ENCODE measurements at regions not wholly inside any gene's neighbourhood (a gene's known extent, or its start where the extent isn't known, plus 50 kb on each side); places are given as distances from the start of the nearest gene placed in this dataset.
A peak's percentile ranks its signal among the peaks of the same experiment; 100 is the strongest.
"Not testable (repeated sequence)": the region's sequence is repeated elsewhere in the genome, so short reads cannot be mapped to it uniquely, and the experiment has no call there.

DNA sequence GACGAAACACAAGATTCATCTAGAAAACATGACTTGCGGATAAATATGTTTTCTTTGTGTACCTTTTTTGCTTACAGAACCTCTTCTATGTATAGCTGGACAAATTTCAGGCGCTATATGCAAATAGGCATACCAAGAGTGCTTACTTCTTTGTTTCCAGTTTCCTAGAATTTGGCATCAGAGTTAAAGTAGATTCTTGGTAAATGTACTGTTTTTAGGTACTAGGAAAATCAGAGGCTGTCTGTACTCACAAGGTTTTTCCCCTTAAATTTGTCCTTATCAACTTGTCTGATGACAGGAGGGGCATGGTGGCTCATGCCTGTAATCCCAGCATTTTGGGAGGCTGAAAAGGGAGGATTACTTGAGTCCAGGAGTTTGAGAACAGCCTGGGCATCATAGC lies 124.9 kb upstream of the TMEM170B start:
- DNase-seq (ENCODE audit: low read depth, low spot score) = no peak
- H3K27ac ChIP-seq = no peak overlapping the region

GRCh38 chr6:11412011-11412424 lies 125.5 kb upstream of the TMEM170B start:
- no peak for DNase-seq (ENCODE audit: low read depth, low spot score)

GRCh38 chr6:11411593-11411992 lies 126.0 kb upstream of the TMEM170B start:
- H3K27ac ChIP-seq = no peak overlapping the region
- DNase-seq (ENCODE audit: low read depth, low spot score) = no peak

More at GRCh38 chr6:11412011-11412424, 125.5 kb upstream of the TMEM170B start:
- no peak overlapping the region for H3K27ac ChIP-seq

DNA sequence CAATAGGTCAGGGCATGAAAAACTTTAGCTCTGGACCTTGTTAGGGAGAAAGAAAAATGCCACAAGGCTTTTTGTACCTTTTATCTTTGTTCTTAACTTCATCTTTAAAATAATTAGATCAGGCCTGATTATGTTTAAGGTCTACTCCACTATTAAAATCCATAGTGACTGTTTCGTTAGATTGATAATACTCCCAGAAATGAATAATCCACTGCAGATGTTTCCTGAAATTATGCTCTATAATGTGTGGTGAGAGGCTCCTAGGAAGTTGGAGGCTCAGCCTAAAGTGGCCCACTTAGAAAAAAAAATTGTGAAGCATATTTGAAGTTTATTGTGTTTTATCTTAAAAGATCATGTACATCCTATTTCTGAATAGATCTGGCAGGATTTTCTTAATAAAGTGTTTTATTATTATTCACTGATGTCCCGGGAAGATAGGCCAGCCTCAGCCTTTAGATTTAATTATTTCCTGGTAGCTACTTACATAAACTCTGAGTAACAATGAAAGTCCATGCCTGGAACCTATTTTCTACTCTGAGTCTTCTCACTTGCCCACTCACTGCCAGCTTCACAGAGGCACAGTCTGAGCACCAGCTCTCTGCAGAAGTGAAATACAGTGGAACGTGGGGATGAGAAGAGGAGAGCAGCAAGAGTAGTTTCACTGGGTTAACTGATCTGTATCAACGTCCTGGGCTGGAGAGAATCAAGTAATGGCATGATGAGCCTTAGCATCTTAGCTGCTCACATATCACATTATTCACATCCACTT lies 126.8 kb upstream of the TMEM170B start:
- no peak for DNase-seq (ENCODE audit: low read depth, low spot score)
- H3K27ac ChIP-seq = no peak overlapping the region

- H3K27ac ChIP-seq = no peak overlapping the region
- no peak for DNase-seq (ENCODE audit: low read depth, low spot score)
Observed at GRCh38 chr6:11409371-11409770, 128.2 kb upstream of the TMEM170B start.

- no peak overlapping the region for H3K27ac ChIP-seq
Observed at GRCh38 chr6:11407414-11407813, 130.1 kb upstream of the TMEM170B start.

DNA sequence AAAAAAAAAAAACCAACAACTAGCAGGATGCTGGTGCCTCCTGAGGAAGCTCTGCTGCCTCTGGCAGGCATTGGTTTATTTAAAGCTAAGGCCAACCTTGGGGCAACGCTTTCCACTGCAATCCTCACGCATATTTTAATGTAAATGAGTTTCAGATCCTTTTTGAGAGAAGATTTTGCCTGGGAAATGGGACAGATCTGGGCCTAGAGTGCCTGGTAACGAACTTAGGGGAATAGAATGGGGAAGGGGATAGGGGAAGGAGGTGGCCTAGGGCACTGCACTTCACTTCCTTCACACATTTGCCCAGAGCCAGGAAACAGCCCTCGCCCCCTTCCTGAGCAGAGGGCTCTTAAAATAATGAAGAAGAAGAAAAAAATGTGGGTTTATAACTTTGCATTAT lies 132.7 kb upstream of the TMEM170B start:
- DNase-seq (ENCODE audit: low read depth, low spot score) = no peak
- no peak overlapping the region for H3K27ac ChIP-seq

More at GRCh38 chr6:11407414-11407813, 130.1 kb upstream of the TMEM170B start:
- DNase-seq (ENCODE audit: low read depth, low spot score) = no peak

DNA sequence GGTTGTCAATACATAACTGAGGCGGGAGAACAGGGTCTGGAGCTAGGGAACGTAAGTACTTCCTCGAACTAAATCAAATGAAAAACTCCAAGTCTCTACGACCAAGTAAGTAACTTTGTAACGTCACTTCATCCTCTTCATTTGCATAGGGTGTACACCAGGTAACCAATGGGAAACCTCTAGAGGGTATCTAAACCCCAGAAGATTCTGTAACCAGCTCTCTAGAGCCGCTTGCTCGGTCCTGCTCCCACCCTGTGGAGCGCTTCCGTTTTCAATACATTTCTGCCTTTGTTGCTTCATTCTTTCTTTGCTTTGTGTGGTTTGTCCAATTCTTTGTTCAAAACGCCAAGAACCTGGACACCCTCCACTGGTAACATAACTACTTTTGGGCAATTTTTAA lies 133.5 kb upstream of the TMEM170B start:
- H3K27ac ChIP-seq = no peak overlapping the region
- no peak for DNase-seq (ENCODE audit: low read depth, low spot score)

- H3K27ac ChIP-seq = no peak overlapping the region
- DNase-seq (ENCODE audit: low read depth, low spot score) = no peak
Observed at GRCh38 chr6:11403035-11403601, 134.4 kb upstream of the TMEM170B start.

DNA sequence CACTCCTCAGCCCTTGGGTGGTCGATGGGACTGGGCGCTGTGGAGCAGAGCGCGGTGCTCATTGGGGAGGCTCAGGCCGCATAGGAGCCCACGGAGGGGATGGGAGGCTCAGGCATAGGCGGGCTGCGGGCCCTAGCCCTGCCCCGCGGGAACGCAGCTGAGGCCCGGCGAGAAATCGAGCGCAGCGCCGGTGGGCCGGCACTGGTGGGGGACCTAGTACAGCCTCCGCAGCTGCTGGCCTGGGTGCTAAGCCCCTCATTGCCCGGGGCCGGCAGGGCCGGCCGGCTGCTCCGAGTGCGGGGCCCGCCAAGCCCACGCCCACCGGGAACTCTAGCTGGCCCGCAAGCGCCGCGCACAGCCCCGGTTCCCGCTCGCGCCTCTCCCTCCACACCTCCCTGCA lies 135.0 kb upstream of the TMEM170B start:
- H3K27ac ChIP-seq; DNase-seq (ENCODE audit: low read depth, low spot score): not testable (repeated sequence)

DNA sequence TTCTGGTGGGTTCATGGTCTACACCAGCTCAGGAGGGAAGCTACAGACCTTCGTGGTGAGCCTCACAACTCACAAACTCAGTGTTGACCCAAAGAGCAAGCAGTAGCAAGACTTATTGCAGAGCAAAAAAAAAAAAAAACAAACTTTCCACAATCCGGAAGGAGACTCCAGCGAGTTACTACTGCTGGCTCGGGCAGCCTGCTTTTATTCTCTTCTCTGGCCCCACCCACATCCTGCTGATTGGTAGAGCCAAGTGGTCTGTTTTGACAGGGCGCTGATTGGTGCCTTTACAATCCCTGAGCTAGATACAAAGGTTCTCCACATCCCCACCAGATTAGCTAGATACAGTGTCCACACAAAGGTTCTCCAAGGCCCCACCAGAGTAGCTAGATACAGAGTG lies 135.6 kb upstream of the TMEM170B start:
- not testable (repeated sequence) for DNase-seq (ENCODE audit: low read depth, low spot score); H3K27ac ChIP-seq

DNA sequence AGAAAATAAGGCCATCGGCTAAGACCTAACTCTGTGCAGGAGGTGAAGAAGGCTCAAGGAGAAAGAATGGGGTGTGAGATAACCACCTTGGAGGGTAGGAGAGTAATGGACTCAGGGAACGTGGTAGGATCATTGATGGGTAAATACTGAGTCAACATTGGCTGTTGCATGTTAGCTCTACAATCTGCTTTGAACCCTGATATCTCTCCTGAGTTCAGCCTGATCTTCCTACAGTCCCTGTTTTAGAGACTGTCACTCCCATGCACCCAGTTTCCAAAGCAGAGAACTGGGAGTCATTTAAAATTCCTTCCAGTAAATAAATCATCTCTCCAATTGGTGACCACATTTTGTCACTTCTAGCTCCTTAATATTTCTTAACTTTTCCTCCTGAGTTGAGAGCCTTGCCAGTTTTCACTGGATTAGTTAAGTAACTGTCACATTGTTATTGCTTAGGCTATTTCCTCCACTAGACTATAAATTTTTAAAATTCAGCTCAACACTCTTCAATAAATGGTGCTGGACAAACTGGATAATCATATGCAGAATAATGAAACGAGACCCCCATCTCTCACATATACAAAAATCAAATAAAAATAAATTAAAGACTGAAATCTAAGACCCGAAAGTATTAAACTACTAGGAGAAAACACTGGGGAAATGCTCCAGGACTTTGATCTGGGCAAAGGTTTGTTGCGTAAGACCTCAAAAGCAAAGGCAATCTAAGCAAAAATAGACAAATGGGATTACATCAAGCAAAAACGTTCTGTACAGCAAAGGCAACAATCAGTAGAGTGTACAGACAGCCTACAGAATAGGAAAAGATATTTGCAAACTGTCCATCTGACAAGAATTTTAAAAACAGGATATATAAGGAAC lies 138.9 kb upstream of the TMEM170B start:
- no peak for DNase-seq (ENCODE audit: low read depth, low spot score)
- no peak overlapping the region for H3K27ac ChIP-seq

DNA sequence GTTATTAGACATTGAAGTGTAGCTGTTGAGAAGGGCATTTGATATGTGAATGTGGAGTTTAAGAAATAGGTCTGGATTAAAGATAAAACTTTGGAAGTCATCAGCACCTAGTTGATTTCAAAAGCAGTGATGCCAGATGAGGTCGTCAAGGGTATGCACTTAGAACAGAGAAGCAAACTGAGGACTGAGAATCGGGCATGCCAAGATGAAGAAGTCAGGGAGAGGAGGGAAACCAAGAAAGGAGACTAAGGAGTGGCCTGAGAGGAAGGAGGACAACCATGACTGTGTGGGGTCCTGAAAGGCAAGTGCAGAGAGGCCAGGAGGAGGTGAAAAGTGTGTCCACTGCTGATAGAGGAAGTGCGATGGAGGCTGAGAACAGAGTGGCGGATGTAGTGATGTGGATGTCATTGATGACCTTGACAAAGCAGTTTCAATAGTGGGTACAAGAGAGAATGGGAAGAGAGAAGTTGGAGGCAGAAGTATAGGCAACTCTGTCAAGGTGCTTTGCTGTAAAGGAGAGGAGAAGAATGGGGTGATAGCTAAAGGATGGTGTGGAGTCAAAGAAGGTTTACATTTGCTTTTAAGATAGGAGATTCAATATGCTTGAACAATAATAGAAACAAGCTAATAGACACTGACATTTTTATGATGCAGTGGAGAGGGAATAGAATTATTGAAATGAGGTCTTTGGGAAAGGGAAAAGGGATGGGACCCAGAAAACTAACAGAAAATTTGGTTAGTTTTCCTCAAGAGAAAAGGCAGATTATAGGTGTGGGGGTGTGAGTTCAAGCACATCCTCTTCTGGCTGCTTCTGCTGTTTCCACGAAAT lies 139.7 kb upstream of the TMEM170B start:
- DNase-seq (ENCODE audit: low read depth, low spot score) = no peak

GRCh38 chr6:11396860-11397259 lies 140.7 kb upstream of the TMEM170B start:
- DNase-seq (ENCODE audit: low read depth, low spot score) = no peak
- no peak overlapping the region for H3K27ac ChIP-seq

More for the DNA sequence above, 139.7 kb upstream of the TMEM170B start:
- H3K27ac ChIP-seq = no peak overlapping the region

GRCh38 chr6:11393713-11394627 lies 143.6 kb upstream of the TMEM170B start:
- DNase-seq (ENCODE audit: low read depth, low spot score) = no peak
- H3K27ac ChIP-seq = no peak overlapping the region

GRCh38 chr6:11392778-11393507 lies 144.6 kb upstream of the TMEM170B start:
- no peak for DNase-seq (ENCODE audit: low read depth, low spot score)
- no peak overlapping the region for H3K27ac ChIP-seq

DNA sequence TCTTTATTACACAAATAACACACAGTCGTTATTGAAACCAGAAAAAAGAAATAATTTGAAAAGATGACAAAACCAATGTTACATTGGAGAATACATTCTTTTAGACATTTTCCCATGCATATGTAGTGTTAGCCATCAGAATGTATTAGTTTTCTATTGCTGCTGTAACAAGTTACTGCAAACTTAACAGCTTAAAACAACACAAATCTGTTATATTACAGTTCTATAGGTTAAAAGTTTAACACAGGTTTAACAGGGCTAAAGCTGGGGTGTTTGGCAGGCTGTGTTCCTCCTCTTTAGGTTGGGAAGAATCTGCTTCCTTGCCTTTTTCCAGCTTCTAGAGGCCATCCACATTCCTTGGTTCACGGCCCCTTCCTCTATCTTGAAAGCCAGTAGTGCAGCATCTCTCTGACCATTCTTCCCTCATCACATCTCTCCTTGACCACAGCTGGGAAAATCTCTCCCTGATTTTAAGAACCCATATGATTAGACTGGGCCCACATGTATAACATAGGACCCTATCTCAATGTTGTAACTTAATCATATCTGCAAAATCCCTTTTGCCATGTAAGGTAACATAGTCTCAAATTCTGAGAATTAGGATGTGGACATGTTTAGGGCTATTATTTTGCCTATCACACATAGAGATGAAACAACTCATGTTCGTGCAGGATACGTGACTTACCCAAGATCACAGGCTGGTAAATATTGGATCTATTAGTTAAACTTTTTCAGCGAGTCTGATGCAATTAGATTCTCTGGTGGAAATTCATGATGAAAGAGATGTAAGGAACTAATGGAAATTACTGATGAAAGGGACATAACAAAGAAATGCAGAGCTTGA lies 145.4 kb upstream of the TMEM170B start:
- H3K27ac ChIP-seq = no peak overlapping the region

DNA sequence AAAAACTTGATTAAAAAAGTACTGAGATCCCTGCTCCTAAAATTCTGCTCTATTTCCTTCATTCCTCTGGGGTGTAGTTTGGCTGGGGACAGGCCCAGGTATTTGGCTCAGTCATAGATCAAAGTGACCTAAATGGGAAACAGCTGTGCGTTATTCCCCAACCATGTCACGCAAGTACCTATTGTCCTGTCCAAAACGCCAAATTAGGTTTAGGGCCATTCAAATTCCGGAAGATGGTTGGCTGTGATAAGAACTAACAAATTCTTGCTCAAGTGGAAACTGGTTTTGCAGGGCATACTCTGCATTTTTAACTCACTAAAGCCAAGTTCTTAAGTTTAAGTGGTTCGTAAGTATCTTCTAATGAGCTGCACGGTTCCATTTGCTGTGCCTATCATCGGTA lies 147.6 kb upstream of the TMEM170B start:
- no peak overlapping the region for H3K27ac ChIP-seq
- DNase-seq (ENCODE audit: low read depth, low spot score) = peak; percentile 44

More for the DNA sequence above, 145.4 kb upstream of the TMEM170B start:
- DNase-seq (ENCODE audit: low read depth, low spot score) = no peak

All from epithelial cell of prostate (primary cell).